ENCODE measurements at regions not wholly inside any gene's neighbourhood (a gene's known extent, or its start where the extent isn't known, plus 50 kb on each side); places are given as distances from the start of the nearest gene placed in this dataset.

- TF ChIP-seq, protein P1, sequence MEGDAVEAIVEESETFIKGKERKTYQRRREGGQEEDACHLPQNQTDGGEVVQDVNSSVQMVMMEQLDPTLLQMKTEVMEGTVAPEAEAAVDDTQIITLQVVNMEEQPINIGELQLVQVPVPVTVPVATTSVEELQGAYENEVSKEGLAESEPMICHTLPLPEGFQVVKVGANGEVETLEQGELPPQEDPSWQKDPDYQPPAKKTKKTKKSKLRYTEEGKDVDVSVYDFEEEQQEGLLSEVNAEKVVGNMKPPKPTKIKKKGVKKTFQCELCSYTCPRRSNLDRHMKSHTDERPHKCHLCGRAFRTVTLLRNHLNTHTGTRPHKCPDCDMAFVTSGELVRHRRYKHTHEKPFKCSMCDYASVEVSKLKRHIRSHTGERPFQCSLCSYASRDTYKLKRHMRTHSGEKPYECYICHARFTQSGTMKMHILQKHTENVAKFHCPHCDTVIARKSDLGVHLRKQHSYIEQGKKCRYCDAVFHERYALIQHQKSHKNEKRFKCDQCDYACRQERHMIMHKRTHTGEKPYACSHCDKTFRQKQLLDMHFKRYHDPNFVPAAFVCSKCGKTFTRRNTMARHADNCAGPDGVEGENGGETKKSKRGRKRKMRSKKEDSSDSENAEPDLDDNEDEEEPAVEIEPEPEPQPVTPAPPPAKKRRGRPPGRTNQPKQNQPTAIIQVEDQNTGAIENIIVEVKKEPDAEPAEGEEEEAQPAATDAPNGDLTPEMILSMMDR (conservative IDR thresholded peaks at IDR 0.05), result no peak
- no peak for TF ChIP-seq ZFX (IDR thresholded peaks at IDR 0.05)
These were observed 201.6 kb upstream of the SOX9 start for GRCh38 chr17:71919186-71919585.
